DMS79 treated with DMSO at 0.1 percent for 48 hours (cell line): ENCODE measurements at regions not wholly inside any gene's neighbourhood (a gene's known extent, or its start where the extent isn't known, plus 50 kb on each side); places are given as distances from the start of the nearest gene placed in this dataset.

Experiments
- DNase-seq: peaks from one replicate; lab custom pipeline; 2025; lab: John Stamatoyannopoulos, UW

GRCh38 chr18:10057894-10058791, 144.3 kb downstream of the VAPA start:
- no peak for DNase-seq

GRCh38 chr18:10059610-10060468, 146.0 kb downstream of the VAPA start:
- no peak for DNase-seq

- no peak for DNase-seq
These were observed 146.6 kb downstream of the VAPA start for GRCh38 chr18:10060469-10060782.

- DNase-seq: no peak
These were observed 147.0 kb downstream of the VAPA start for GRCh38 chr18:10060841-10061240.

GRCh38 chr18:10061566-10062140, 147.8 kb downstream of the VAPA start:
- DNase-seq: no peak

- DNase-seq: peak; percentile 14
These were observed 148.8 kb downstream of the VAPA start for GRCh38 chr18:10062302-10063300.

- DNase-seq: no peak
These were observed 149.7 kb downstream of the VAPA start for GRCh38 chr18:10063489-10063888.

GRCh38 chr18:10064267-10064666, 150.5 kb downstream of the VAPA start:
- DNase-seq: no peak

- no peak for DNase-seq
These were observed 151.5 kb downstream of the VAPA start for GRCh38 chr18:10065296-10065695.

GRCh38 chr18:10067670-10068659, 154.1 kb downstream of the VAPA start:
- DNase-seq: no peak

GRCh38 chr18:10068766-10069567, 155.2 kb downstream of the VAPA start:
- DNase-seq: no peak

- DNase-seq: no peak
These were observed 156.8 kb downstream of the VAPA start for GRCh38 chr18:10070561-10071000.

- no peak for DNase-seq
These were observed 158.9 kb downstream of the VAPA start for GRCh38 chr18:10072671-10073175.

GRCh38 chr18:10074110-10074509, 160.3 kb downstream of the VAPA start:
- no peak for DNase-seq

GRCh38 chr18:10074728-10075127, 160.9 kb downstream of the VAPA start:
- DNase-seq: no peak

GRCh38 chr18:10076502-10077030, 162.8 kb downstream of the VAPA start:
- no peak for DNase-seq

- DNase-seq: no peak
These were observed 164.2 kb downstream of the VAPA start for GRCh38 chr18:10077986-10078385.

- DNase-seq: no peak
These were observed 166.6 kb downstream of the VAPA start for GRCh38 chr18:10080372-10080771.

- DNase-seq: no peak
These were observed 167.7 kb downstream of the VAPA start for GRCh38 chr18:10081492-10081891.
